ENCODE measurements at regions not wholly inside any gene's neighbourhood (a gene's known extent, or its start where the extent isn't known, plus 50 kb on each side); places are given as distances from the start of the nearest gene placed in this dataset.

GRCh38 chr2:172354347-172354746 is 73.0 kb upstream of the ITGA6 start:
- no peak overlapping the region for H3K4me2 ChIP-seq (replicated peaks; ENCODE audit: low read depth, low read length, poor library complexity, severe bottlenecking)
- H3K9ac ChIP-seq (ENCODE audit: low read length), result no peak overlapping the region
- no peak overlapping the region for H3K4me3 Mint-ChIP-seq
- H3K27ac ChIP-seq (ENCODE audit: low read length in 2 of 2), result no peak overlapping the region
- DNase-seq (no peak), ATAC-seq (ENCODE audit: low read depth) (no peak)
- H3K9me3 ChIP-seq (ENCODE audit: control extremely low read depth in 1 of 3, control insufficient read depth in 2 of 3, insufficient read depth in 1 of 3, low read length in 2 of 3), result peaks cover 0 to 5% (median 0%) of the 10 kb centered on the region in 3 donors
- H3K4me1 ChIP-seq (ENCODE audit: control insufficient read depth in 2 of 2, insufficient read depth in 2 of 2, low read length in 2 of 2), result no peaks in the 10 kb centered on the region
- no peak overlapping the region for H3K4me3 ChIP-seq (ENCODE audit: control extremely low read depth in 1 of 5, extremely low read depth in 1 of 5, insufficient read depth in 1 of 5, low read depth in 2 of 5, low read length in 4 of 5)
- H3K79me2 ChIP-seq (ENCODE audit: control insufficient read depth, insufficient read depth, low read length), result no peaks in the 10 kb centered on the region
- H3K27me3 ChIP-seq (replicated peaks in 1 of 4; ENCODE audit: control extremely low read depth in 1 of 4, control insufficient read depth in 3 of 4, insufficient read depth in 4 of 4, low read length in 3 of 4), result no peaks in the 10 kb centered on the region
- intact Hi-C loops (cut with micrococcal nuclease), result no loop called here
- ChIA-PET CTCF (no interaction called here), POLR2A (no interaction called here)
- H3K36me3 ChIP-seq (replicated peaks in 1 of 2; ENCODE audit: control extremely low read depth in 1 of 2, control insufficient read depth in 1 of 2, extremely low read depth in 1 of 2, insufficient read depth in 2 of 2, low read length in 1 of 2), result no peaks in the 10 kb centered on the region
- peaks cover 10% of the 10 kb centered on the region for H3K27me3 Mint-ChIP-seq
- H3K27ac Mint-ChIP-seq, result no peak overlapping the region
- TF ChIP-seq CTCF (IDR thresholded peaks at IDR 0.05) (no peak), EZH2 (IDR thresholded peaks at IDR 0.05; ENCODE audit: borderline replicate concordance, insufficient read depth, low read depth, low read length, poor library complexity, severe bottlenecking) (no peak)
- no peak overlapping the region for H2AFZ ChIP-seq (ENCODE audit: insufficient read depth, low read depth, low read length, poor library complexity, severe bottlenecking)
- no peaks in the 10 kb centered on the region for H3K9me3 Mint-ChIP-seq (ENCODE audit: insufficient read depth)
- no peaks in the 10 kb centered on the region for H3K4me1 Mint-ChIP-seq
- no peaks in the 10 kb centered on the region for H4K20me1 ChIP-seq (ENCODE audit: control insufficient read depth, insufficient read depth, low read length, poor library complexity, severe bottlenecking)
- 97% methylated on average over 5 of the region's 5 CpGs for WGBS (ENCODE audit: insufficient coverage)

DNA sequence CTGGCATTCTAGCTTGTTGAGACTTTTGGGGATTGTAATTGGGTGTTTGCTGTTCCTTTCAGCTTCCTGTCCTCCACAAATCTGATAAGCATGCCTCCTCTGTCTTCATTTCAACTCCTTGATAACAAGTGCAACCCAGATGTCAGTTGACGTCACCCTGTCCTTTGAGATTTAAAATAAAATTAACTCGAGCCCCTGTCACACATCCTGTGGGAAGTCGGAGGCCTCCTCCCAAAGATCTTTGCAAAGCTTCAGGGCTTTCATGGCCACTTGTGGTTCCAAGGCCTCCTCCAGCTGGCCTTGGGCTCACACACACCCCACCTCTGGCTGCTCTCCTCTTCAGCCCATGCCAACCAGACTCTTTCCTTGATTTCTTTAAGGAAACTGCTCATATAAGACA is 69.9 kb upstream of the ITGA6 start:
- no peak for TF ChIP-seq CTCF (IDR thresholded peaks at IDR 0.05)
- no peak for TF ChIP-seq EZH2 (IDR thresholded peaks at IDR 0.05; ENCODE audit: borderline replicate concordance, insufficient read depth, low read depth, low read length, poor library complexity, severe bottlenecking)
- Histone ChIP-seq H3K9ac (ENCODE audit: low read length) (no peak overlapping the region), H3K9me3 (ENCODE audit: control extremely low read depth in 1 of 3, control insufficient read depth in 2 of 3, insufficient read depth in 1 of 3, low read length in 2 of 3) (peaks cover 0 to 5% (median 0%) of the 10 kb centered on the region in 3 donors), H3K27ac (ENCODE audit: low read length in 2 of 2) (no peak overlapping the region), H3K79me2 (ENCODE audit: control insufficient read depth, insufficient read depth, low read length) (no peaks in the 10 kb centered on the region), H3K36me3 (replicated peaks in 1 of 2; ENCODE audit: control extremely low read depth in 1 of 2, control insufficient read depth in 1 of 2, extremely low read depth in 1 of 2, insufficient read depth in 2 of 2, low read length in 1 of 2) (no peaks in the 10 kb centered on the region), H3K4me3 (ENCODE audit: control extremely low read depth in 1 of 5, extremely low read depth in 1 of 5, insufficient read depth in 1 of 5, low read depth in 2 of 5, low read length in 4 of 5) (no peak overlapping the region), H3K27me3 (replicated peaks in 1 of 4; ENCODE audit: control extremely low read depth in 1 of 4, control insufficient read depth in 3 of 4, insufficient read depth in 4 of 4, low read length in 3 of 4) (no peaks in the 10 kb centered on the region), H3K4me2 (replicated peaks; ENCODE audit: low read depth, low read length, poor library complexity, severe bottlenecking) (no peak overlapping the region), H4K20me1 (ENCODE audit: control insufficient read depth, insufficient read depth, low read length, poor library complexity, severe bottlenecking) (no peaks in the 10 kb centered on the region), H2AFZ (ENCODE audit: insufficient read depth, low read depth, low read length, poor library complexity, severe bottlenecking) (no peak overlapping the region), H3K4me1 (ENCODE audit: control insufficient read depth in 2 of 2, insufficient read depth in 2 of 2, low read length in 2 of 2) (no peaks in the 10 kb centered on the region)
- no peak for ATAC-seq (ENCODE audit: low read depth)
- no peak for DNase-seq
- Mint-ChIP-seq H3K4me1 (no peaks in the 10 kb centered on the region), H3K27me3 (peaks cover 11% of the 10 kb centered on the region), H3K27ac (no peak overlapping the region), H3K9me3 (ENCODE audit: insufficient read depth) (no peaks in the 10 kb centered on the region), H3K4me3 (no peak overlapping the region)
- CTCF ChIA-PET, result no interaction called here
- intact Hi-C loops (cut with micrococcal nuclease), result no loop called here
- POLR2A ChIA-PET, result no interaction called here
- WGBS (ENCODE audit: insufficient coverage), result 8% methylated on average over 3 of the region's 3 CpGs
